LNCAP (cell line): ENCODE measurements at regions not wholly inside any gene's neighbourhood (a gene's known extent, or its start where the extent isn't known, plus 50 kb on each side); places are given as distances from the start of the nearest gene placed in this dataset.

Source experiments
- CTCF ChIP-seq: fragments of 450-650 bp; IDR thresholded peaks from 2 replicates; pipeline ENCODE4 v1.5.1; 2017; ENCODE audit warnings: mild to moderate bottlenecking

GRCh38 chr5:112472614-112473013, 53.5 kb upstream of the EPB41L4A start:
- TF ChIP-seq CTCF, result no peak

DNA sequence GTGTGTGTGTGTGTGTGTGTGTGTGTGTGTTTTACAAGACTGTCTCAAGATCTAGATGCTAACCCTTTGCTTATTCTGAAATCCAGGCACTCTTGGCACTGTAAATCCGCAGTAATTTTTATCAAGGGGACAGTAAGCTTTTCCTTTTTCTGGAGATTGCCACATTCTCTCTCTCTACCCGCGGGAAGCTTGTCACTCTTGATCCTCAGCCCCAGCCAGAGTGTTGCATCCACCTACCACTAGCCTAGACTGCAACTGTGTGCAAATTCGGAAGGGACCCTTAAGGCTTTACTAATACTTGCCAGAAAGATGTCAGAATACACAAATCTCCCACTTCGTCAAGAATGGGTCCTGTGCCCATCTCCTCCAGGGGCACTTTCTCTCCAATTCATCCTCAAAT, 54.9 kb upstream of the EPB41L4A start:
- no peak for TF ChIP-seq CTCF

DNA sequence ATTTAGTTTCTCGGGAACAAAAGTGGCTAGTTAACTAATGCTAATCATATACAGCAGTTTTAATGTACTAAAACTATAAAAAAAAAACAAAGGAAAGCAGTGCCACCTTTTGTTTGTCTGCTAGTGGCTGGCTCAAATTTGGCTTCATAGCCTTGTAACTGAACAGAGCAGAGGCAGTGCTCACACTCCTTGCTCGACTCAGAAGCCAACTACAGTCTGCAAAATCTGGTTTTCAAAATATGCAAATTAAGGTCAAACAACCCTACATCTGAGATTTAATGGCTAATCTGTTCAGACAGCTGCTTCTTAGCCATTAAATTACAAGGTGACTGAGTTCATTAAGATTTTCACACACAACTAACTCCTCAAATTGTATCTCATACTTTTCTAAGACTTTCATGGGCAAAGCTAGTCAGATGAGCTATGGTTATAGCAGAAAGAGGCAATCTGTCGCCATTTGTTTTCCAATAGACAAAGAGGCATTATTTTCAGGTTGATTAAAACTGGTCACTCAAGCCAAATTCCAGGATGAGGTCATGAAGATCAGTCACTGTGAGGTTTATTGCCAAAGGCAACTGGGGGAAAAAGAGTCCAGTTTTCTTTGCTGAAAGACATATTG, 56.8 kb upstream of the EPB41L4A start:
- no peak; the same call in 1 of the 2 replicates for TF ChIP-seq CTCF

DNA sequence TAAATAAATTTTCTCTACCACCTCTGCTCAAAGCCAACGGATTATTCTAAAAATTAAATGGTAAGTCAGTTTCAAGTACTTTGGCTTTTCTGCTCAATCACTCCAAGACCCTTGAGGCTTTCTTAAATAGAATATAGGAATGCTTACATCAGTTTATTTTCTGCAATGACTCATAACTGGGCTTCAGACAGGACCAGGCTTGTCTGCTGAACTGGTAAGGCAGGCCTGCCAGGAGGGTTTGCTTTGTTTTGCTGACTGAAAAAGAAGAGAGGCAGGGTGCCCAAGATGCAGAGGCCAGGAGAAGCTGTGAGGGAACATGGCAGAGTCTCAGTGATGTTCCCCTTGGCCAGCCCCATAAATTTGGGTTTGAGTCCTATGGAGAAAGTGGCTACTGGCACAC, 60.3 kb upstream of the EPB41L4A start:
- no peak for TF ChIP-seq CTCF

- no peak for TF ChIP-seq CTCF
Observed at GRCh38 chr5:112480501-112480900, 61.4 kb upstream of the EPB41L4A start.

GRCh38 chr5:112483704-112484103, 64.6 kb upstream of the EPB41L4A start:
- no peak for TF ChIP-seq CTCF

- TF ChIP-seq CTCF, result no peak
Observed at GRCh38 chr5:112485934-112486355, 66.9 kb upstream of the EPB41L4A start.

- TF ChIP-seq CTCF, result peak; percentile 45
Observed at GRCh38 chr5:112491257-112491656, 72.2 kb upstream of the EPB41L4A start.
